Stimulated activated CD8-positive, alpha-beta memory T cell treated with anti-CD3 and anti-CD28 coated beads, Interleukin-4, amount 100 ng/mL, for 4 hours (primary cell): ENCODE measurements at regions not wholly inside any gene's neighbourhood (a gene's known extent, or its start where the extent isn't known, plus 50 kb on each side); places are given as distances from the start of the nearest gene placed in this dataset.
"Not testable (repeated sequence)": the region's sequence is repeated elsewhere in the genome, so short reads cannot be mapped to it uniquely, and the experiment has no call there.

Source experiments
- DNase-seq, 2 donors: peaks; one replicate each; pipeline ENCODE4 v3.0.0-alpha.2; 2020; ENCODE audit warnings: low read depth in 2 of 2, low spot score in 1 of 2

DNA sequence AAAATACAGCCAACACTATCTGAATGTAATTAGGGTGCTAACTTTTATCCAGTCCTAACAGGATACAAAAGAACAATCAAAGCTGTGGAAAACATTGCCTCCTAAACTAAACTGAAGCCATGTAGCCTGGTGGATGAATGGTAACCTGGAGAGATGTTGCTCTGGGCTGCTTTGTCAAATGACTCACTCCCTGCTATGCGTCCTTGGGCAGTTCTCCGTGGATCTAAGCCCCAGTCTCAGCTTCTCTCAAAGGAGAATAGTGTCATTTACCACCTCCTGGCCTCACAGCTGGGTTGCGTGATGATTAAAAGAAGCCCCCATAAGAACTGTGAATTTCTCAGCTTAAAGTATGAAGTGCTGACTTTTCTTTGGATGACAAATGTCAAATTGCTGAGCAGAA, 203.7 kb downstream of the ICOS start:
- no peak for DNase-seq

DNA sequence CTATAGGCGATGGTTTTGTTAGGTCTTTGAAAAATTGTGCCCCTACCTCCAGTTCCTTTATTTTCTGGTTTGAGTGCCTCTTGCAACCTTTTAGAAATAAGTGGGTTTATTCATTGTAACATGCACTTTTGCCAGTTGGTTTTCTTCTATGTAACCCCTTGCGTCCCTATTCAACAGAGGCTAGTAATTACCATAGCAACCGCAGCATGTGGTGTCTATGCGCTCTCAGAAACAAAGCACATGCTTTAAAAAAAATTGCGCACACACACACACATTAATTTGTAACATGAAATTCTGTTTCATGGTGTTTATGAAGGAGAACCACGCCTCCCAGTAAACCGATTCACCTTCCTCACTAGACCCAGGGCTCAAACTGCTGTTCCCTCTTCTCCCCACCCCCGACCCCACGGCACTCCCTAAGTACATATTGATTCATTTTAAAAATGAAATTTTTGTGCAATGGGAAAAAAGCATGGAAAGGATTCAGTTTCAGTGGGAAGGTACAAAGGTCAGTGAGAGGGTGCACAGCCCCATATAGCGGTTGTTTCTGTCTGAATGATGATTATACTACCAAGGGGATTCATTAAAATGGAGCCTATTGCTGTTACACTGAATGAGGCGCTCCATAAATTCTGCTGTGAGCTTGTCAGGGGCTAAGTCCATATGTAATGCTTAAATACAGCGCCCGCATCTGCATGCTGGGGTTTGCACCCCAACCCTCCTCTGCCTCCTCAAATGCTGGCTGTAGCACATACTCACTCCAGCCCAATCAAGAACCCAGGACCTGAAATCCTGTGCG, 206.9 kb downstream of the ICOS start:
- DNase-seq: no peak

DNA sequence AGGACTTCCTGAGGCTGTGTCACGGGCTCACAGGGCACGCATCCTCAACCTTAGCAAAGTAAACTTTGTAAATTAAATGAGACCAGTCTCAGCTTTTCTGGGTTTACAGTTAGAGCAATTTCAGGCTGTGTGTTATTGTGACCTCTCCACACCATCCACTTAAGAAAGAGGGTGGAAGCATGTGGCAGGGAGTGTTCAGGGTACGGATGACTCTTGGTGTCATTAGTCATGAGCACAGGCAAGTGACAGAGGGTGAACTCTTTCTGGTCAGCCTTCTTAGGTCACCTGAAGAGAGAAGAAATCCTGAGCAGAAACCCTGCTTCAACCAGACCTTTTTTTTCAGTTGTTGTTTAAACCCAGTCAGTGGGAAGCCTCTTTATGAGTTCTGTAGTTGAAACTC, 207.9 kb downstream of the ICOS start:
- no peak for DNase-seq

DNA sequence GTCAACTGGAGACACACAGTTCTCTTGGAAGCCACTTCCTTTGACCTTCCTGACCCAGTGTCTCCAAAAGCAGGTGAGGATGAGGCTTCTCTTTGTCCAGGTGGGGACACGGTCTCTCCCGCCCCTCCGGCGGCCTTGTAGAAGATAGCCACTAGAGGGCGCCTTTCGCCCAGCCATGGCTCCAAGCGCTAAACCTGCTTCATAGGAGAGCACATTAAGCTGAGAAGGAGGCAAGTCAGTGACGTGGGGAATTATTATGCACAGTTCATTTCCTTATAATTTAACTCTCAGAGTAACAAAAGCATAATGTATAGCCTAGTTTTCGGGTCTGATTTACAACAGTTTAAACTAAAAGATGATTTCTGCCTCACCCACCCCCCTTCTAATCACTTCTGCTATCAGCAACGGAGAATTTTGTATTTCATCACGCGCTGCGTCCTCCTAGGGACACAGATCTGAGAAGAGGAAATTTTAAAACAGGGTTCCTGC, 208.7 kb downstream of the ICOS start:
- peak; percentile 46 to 59 for DNase-seq

DNA sequence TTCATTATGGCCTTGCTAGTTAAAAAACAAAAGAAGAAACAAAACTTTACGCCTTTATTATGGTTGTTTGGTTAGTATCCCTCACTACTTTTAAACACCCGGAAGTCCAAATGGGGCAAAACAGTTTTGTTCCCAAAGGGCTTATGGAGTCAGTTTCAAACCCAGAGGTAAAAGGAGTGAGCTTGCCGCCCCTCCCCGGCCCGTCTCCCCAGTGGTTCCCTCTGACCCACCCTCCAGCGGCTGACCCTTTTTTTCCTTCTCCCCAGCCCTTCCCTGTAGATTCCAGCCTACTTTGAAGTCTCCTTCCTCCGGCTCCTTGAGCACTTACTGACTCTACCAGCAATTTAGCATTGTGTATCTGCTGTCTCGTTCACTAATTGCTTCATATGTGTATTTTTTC, 209.2 kb downstream of the ICOS start:
- DNase-seq: no peak

DNA sequence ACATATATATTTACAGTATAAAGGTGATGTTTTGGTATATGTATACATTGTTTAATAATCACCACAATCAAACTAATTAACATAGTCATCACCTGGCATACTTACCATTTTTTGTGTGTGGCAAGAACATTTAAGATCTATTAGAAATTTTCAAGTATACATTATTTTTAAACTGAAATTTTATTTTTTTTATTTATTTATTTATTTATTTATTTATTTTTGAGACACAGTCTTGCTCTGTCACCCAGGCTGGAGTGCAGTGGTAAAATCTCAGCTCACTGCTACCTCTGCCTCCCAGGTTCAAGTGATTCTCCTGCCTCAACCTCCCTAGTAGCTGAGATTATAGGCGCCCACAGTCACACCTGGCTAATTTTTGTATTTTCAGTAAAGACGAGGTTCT, 210.5 kb downstream of the ICOS start:
- not testable (repeated sequence) for DNase-seq

DNA sequence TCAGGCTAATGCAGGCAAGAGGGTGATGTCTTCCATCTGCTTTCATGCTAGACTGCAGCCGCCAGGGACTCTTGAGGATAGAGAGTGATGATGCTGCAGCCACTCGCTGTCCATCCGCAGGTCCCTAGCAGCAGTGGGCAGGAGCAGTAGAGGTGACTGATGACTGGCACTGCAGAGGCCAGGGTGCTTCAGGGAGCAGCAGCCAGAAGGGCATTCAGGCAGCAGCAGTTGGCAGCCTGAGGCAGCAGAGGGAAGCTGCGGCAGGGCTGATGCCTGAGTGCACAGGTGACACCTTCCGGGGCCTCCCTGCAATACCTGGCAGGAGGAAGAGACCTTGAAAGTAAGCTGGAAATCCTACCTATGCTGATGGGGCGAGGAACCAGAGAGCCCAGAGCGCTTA, 214.2 kb downstream of the ICOS start:
- DNase-seq: no peak

DNA sequence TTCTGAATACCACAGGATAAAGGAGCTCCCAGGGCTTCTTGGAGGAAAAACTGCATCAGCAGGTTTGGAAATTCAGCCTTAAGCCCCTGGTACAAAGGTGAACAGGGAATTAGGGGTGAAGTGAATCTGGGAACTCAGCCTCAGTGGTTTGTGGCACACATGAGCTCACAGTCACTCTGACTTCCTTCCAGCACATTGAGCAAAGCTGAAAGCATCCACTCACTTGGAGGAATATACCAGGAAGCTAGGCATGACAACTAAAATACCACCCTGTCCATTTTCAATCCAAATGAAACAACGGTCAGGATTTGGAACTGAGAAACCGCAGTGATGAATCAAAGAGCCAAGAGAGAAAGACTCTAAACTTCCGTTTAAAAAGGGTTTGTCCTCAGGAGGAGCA, 216.1 kb downstream of the ICOS start:
- DNase-seq: no peak

DNA sequence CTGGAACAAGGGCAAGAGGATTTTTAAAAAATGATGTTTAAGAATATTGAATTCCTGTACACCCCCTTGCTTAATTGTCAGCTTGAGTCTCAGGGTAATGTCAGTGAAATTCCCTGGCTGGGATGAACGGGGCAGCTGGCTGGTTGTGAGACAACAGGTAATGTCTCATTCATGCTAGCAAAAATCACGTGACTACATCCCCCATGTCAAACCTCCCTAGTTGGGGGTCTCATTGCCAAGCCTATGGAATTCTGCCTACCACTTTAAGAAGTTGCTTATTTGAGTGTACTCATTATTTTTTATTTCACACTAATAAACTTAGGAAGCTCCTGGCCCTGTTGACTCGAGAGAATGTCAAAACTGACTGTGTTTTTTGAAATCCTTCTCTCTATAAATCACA, 218.3 kb downstream of the ICOS start:
- no peak for DNase-seq

DNA sequence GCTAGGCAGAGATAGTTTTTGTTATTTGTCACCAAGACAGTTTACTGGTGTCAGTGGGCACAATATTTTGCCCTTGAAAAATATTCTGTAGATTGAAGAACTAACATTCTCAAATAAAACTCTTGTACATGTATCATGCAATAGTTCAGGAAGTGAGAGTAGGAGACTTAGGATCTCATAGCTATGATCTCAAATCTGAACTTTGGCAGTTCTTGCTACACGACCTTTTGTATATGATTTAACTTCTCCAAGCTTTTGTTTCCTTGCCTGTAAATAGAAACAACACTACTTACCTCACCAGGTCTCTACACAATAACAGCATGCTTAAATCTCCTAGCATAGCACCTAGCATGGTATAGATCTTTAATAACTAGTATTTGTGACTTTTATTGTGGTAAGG, 219.9 kb downstream of the ICOS start:
- DNase-seq: no peak

DNA sequence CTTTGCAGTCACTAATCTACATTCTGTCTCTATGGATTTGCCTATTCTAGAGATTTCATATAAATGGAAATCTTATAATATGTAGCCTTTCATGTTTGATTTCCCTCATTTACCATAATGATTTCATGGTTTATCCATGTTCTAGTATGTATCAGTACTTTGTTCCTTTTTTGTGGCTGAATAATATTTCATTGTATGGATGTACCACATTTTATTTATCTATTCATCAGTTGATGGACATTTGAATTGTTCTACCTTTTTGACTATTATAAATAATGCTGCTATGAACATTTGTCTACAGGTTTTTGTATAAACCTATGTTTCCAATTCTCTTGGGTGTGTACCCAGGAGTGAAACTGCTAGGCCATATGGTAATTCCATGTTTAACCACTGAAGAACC, 221.1 kb downstream of the ICOS start:
- DNase-seq: no peak

DNA sequence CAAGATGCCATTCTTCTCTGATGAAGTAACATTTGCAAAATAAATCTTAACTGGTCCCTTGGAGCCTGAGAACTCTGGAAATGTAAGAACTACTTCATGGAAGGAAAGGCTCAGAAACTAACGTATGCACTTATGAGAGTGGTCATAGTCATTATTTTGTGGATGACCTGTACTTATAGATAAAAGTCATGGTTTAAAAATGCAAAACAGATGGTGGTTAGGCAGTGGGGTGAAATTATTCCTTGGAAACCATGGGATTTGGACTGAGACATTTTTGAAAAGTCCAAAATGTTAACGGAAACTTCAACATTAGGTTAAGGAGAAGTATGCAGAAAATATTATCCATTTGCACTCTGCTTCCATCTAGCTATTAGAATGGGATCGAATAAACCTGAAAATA, 223.0 kb downstream of the ICOS start:
- DNase-seq: no peak

DNA sequence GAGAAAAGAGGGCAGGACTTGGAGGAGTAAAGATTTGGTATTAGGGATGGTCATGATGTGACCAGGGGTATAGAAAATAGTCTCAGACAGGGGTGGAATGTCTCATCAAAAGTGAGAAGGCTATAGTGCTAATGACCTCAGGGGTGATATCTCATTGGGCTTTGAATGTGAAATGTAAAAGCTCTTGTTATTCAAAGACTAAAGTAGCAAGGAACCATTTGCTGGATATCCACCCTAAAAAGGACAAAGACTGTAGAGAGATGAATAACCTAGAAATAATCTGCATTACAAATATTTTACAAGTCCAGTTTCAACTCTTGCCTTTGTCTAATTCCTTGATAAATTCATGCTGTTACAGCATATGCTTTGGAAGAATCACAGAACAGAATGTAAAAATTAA, 224.4 kb downstream of the ICOS start:
- DNase-seq: no peak

DNA sequence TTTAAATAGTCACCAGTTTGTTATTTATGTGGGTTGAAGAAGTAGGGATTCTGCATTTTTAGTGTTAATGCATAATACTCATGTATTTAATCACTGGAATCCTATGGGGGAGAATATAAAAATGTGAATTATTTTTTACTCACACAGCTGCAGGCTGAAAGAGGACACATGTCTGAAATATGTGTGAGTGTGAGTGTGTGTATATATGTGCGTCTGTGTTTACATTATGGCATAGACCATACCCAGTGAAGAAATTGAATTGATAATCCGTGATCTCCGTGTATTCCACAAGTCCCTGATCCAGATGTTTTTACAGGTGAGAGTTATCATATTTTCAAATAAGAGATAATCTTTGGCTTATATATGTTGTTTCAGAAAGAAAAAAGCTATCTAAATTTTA, 225.3 kb downstream of the ICOS start:
- DNase-seq: no peak

DNA sequence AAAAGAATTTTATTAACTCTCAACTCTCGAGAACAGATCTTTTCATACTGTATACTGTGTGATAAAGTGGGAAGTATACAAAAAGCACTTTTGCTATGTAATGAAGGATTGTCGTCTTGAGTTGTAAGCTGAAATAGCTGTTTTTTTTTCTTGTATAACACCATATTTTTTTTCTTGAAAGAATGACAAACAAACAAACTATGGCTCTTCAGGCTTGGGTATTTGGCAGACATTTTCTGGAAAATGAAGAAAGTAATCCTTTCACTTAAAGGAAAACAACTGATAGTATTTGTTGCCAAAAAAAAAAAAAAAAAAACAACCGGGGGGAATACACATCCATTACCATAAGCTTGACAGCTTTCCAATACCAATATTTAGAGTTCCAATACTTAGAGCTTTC, 230.4 kb downstream of the ICOS start:
- no peak for DNase-seq

DNA sequence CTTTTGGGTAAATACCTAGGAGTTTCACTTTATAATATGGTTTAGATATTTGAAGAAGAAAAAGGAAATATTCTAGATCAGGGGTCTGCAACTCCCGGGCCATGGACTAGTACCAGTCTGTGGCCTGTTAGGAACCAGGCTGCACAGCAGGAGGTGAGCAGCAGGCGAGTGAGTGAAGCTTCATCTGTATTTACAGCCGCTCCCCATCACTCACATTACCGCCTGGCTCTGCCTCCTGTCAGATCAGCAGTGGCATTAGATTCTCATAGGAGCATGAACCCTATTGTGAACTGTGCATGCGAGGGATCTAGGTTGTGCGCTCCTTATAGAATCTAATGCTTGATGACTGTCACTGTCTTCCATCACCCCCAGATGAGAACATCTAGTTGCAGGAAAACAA, 231.1 kb downstream of the ICOS start:
- DNase-seq: not testable (repeated sequence)

DNA sequence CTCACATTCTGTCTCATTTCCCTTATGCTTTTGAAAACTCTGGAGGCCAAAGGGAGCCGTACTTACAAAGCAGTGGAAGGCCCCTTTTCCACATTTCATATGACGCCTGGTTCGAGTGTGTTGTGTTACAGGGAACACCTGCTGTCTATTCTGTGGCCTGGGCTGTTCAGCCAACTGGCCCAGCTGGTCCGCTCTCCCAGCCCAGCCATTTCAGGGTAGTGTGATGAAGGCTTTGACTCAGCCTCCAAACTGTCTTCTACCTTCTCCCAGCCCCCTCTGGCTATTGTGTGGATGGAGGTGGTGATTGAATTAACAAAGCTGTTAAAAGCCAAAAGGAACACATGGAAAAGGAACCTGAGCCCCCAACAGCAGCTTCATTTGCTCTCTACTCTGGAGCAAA, 233.8 kb downstream of the ICOS start:
- no peak for DNase-seq

DNA sequence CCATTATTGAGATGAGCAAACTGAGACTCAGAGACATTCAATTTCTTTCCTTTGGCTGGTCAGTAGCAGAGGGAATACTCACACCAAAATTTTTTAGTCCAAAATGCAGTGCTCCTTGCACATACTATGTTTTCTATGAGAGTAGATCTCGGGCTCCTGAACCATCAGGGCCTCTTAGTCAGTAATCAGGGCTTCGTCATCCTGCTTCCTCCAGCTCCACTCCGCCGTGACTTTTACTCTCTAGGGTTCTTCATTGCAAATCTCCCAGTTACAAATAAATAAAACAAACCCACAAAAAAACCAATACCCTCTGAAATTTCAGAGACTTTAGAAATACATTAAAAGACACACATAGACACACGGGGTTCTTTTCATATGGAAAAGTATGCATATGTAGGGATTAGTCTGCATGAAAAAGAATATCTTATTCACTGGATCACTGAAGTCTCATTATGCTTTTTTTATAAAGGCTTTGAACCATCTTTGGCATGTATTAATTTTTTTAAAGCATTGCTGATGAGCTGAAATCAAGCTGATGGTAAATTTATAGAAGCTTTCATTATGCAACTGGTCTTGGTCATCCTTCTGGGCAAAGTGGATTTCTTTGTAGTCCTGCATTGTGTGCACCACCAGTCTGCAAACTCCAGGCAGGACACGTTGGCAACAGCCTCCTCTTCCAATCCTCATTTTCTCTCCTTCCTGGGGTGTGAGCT, 235.0 kb downstream of the ICOS start:
- DNase-seq: no peak

DNA sequence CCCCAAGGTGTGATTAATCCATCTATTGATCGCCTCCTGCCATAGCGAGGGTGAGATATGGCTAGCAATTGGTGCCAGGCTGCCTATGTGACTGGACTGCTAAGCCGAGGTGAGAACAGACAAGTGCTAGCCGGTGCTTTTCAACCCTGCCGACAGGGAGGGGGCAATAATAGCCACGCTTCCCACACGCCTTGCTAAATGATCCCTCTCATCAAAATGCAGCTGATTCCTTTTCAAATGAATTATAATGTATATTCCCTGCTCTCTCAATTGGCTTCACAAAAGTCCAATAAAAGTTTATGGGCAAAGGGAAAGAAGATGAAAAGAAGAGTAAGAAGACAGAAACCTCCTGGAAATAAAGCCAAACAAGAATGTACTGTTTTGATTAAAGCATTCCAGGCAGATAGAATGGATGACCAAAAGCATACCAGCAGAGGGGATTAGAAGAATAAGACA, 235.6 kb downstream of the ICOS start:
- no peak for DNase-seq

DNA sequence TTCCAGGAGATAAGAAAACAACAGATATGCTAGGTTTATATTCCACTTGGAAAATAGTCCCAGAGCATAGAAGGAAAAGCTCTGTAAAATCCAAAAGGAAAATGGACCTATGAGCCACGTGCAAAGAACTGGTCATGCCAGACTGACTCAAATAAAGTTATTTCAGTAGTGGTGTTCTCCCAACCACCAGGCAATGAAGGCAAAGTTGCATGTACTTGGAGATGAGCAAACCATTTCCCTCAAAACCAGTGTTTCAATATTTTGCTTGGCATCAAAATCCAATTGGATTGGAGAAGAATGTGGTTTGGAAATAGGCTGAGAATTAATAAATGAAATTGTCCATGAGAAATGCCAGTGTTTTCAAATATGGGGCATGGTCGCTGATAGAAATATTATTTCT, 237.5 kb downstream of the ICOS start:
- DNase-seq: no peak

DNA sequence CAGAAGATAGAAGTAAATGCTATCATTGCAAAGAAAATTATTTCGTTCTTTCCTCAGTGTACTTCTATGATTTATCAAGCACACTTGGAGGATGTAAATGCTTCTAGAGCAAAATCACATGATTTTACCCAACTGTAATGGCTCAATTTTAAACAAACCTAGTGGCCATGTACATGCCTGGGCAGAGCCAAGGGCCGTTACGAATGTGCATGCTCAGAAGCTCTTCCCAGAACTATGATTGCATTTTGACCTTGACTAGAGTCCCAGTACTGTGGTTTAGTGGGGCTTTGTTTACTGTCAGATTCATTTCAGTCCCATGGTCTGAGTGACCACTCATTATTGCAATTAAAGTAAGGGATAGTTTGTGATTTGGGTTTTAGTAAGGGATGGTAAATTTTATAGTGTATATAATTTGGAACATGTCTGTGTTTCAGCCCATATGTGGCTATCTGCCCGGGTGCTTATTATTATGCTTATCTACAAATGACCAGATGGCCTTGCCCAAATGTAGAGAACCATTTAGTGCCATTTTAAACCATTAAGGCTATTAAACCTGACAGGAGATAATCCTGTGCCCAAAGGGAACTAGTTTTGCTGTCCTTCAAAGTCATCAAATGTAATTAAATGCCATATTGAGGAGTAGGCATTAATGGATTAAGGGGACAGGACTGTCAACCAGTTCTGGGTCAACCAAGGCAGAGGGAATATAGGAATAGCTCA, 239.1 kb downstream of the ICOS start:
- no peak for DNase-seq

DNA sequence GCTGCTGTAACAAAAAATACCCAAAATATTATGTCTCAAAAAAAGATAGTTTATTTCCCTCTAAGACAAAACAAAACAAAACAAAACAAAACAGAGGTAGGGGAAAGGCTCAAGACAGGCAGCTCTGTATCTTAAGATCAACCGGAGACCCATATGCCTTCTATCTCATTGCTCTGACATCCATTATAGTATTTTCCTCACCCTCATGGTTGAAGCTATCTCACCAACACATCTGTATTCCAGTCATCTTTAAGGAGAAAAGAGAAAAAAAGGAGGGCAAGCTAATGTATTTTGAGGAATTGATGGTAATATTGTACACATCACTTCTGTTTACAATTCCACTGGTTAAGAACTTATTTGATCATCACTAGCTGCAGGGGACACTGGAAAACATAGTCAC, 239.7 kb downstream of the ICOS start:
- no peak for DNase-seq
